HG03460 (cell line): ENCODE measurements at regions not wholly inside any gene's neighbourhood (a gene's known extent, or its start where the extent isn't known, plus 50 kb on each side); places are given as distances from the start of the nearest gene placed in this dataset.

Experiments
- ATAC-seq: cut with Tn5 transposase; IDR thresholded peaks from one replicate; pipeline ENCODE4 v1.9.1; 2021; ENCODE audit not compliant: unreplicated experiment

DNA sequence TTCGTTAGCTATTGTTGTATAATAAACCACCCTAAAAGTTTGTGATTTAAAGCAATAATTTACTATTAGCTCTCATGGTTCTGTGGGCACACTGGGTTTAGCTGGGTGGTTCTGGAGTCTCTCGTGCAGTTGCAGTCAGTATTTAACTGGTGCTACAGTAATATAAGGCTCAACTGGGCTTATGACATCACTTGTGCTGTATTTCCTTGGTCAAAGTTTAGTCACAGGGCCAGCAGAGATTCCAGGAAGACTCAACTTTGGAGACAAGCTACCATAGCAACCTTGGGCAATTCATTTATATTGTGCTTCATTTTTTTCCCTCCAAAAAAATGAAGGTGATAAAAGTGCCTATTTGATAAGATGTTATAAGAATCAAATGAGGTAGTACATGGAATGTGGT is 204.2 kb upstream of the GUCY1A2 start:
- no peak for ATAC-seq

DNA sequence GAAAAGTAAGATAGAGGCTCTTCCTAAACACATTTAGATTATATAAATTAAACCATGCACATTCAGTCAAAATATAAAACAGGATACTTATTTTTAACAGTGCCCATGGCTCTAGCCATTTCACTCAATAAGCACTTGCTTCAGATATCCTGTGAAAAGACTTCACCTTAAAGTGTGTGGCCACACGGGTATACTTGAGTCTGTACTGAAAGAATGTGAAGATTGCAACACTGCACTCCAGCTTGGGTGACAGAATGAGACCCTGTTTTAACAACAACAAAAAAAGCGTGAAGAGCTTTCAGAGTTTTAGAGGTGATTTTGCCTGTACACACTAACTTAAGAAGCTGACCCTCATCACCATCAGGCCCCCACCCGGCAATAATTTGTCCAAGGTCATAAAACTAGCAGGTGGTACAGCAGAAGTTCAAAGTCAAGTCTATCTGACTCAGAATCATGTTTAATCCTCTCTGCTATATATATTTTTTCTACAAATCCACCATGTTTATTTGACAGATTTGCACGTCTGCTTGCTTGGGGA is 203.5 kb upstream of the GUCY1A2 start:
- ATAC-seq = no peak

DNA sequence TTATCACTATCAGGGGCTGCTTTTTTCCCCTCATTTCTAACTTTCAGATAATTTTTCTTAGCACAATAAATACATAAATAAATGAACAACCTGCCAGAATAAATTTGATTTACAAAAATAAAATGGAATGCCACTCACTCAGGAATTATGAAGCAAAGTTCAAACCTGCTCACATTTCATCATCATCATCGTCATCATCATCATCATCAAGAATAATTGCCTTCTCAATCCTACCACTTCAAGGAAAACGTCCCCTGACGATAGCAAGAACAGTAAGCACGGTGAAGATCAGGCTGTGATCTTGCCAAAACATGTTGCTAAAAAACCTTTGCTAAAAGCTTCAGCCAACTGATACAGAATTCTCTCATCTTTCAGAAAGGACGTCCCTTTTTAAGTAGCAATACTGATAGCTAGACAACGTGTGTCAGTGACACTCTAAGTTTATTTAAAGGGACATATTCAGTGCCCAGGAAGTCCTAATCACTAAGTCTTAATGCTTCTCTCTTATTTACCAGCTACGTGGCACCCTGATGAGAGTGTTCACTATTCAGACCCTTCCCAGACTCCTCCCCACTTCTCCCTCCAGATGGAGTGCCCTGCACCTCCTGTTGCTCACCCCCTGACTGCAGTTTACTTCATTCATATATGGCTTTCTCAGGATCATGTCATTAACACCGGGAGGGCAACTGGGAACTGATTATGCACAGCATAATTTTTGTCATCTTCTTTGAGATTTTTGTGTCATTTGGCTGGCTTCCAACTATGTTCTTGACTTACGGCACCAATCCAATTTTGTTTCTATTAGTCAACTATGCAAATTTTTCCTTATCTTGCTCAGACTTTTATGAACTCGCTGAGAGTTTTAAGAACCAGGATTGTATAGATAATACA is 200.1 kb upstream of the GUCY1A2 start:
- ATAC-seq = no peak

DNA sequence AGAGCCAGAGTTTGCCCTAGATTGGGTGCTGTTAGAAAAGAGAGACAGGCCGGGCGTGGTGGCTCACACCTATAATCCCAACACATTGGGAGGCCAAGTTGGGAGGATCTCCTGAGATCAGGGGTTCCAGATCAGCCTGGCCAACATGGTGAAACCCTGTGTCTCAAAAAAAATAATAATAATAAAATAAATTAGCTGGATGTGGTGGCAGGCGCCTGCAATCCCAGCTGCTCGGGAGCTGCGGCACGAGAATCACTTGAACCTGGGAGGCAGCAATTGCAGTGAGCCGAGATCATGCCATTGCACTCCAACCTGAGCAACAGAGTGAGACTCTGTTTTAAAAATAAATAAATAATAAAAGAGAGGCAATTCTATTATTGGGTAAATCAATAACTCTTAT is 199.2 kb upstream of the GUCY1A2 start:
- no peak for ATAC-seq

DNA sequence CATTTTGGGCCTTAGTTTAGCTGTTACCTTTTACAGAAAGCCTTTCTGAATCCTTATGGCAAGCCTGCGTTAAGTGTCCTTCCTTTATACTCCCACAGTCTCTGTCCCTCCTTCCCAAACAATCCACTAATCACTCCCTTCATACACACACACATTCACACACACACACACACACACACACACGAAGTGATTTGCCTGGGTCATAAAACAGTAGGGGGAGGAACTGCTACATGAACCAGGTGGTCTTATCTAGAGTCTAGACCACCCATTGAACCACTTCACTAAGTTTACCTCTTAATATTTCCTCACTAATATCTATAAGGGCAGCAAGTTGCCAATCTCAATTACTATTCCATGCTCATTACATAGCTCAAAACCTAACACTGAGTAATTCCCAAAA is 196.7 kb upstream of the GUCY1A2 start:
- ATAC-seq = no peak

DNA sequence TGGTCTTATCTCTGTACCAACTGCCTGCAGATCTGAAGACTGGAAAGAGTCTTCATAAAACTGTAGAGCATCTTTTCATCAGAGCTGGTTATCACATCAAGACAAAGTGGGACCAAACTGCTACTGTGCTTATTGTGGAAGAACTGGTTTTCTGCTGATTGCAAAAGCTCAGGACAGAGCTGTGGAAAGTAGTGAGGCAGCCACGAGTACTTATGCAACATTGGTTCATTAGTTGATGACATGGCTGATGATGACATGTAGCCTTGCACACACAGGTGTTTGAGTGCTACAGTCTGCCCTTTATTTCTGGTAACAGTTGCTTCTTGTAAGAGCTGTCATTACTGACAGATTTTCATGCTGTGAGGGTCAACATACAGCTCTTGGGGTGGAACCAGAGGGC is 185.4 kb upstream of the GUCY1A2 start:
- no peak for ATAC-seq

DNA sequence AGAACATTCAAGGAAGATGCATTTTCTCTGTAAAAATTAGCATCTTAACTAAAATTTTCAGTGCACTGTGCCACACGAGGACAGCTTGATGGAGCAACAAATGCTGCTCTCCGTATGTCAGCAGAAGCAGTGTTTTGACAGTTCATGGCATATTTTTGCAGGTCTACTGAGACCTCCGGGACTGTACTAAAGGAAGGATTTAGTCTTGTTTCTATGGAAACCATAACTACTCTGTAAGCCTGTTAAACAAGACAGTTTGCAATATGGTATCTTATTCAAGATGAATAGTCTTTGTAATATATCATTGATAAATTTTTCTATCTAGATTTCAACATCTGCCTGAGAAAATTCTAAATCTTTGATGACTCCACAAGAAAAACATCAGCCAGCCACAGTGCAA is 184.0 kb upstream of the GUCY1A2 start:
- ATAC-seq = no peak

DNA sequence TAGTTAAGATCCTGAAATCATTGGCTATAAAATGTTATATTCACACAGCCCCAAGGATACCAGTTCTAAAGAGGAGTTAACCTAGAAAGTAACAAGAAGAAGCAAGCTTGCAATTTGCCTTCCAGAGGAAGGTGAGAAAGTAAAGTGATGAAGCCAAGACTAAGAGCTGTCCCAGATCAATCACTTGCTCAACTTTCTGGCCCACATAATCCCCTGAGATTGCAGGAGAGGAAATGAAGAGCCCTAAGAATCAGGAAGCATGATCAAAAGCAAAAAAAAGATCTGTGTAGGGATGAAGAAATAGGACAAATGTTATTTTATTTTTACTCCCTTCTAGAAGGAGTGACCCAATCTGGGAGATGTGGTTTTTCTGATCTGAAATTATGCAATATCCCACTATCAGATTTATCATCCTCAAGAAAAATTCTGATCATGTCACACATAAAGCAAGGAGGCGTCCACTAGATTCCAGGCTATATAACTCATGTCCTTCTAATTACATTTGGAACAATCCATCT is 180.3 kb upstream of the GUCY1A2 start:
- ATAC-seq = no peak

DNA sequence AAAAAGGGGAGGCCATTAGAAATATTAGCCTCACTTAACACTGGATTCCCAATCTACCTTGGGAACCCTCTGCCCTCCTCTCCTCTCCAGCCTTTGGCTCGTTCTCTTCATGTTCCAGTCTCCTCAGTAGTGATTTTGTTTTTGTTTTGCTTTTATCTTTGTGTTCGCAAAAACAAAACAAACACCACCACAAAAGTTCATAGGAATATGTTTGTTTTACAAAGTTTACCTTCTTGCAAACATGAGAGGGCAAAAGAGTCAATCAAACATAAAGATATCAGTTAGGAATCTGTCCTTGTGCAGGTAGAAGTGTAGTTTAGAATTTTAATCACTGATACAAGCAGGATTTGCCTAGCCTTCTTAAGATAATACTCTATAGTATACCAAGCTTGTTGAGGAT is 179.7 kb upstream of the GUCY1A2 start:
- no peak for ATAC-seq

DNA sequence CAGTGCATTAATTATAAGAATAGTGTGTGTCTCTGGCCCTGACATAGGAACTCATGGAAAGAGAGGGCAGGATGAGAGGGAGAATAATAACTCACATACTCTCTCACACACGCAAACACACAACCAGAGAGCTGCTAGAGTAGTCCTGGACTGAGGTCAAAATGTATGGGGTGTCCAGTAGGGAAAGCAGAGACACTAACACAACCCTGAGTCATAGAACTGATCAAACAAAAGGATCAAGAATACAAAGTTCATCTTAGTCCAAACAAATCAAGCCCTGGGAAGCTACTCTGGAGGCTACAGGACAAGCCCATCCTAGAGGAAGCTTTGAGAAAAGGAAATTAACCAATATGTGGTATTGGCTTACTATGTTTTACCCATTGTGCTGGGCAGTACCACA is 178.5 kb upstream of the GUCY1A2 start:
- ATAC-seq = no peak

DNA sequence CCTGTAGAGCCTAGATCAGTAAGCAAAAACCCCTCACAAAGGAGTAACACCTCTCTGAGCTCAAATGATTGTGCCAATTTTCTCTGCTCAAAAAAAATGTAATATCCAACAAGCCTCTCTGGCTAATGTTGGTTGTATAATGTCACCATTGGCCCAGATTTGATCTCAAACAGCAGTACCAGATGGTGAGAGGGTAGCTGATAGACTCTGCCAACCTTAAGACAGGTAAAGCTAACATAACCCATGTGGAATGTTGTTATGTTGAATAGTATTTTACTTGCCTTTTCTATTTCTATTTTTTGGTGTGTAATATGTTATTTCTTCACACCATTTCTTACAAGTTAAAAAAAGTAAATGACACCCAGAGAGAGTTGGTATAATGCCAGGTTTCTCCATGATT is 166.7 kb upstream of the GUCY1A2 start:
- no peak for ATAC-seq

DNA sequence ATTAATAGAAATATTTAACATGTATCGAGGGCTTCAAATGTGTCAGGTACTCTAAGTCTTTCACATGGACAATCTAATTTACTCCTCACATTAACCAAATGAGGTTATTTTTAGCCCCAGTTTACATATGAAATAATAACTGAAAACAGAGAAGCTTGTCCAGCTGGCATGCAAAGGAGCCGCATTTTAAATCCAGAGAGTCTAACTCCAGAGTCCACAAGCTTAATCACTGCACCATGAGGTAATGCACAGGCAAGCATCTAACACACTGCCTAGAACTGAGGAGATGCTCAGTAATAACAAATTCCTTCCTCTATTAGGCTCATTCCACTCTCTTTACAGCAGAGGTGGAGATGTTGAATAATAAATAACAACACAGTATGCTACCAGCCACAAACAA is 165.7 kb upstream of the GUCY1A2 start:
- ATAC-seq = no peak

DNA sequence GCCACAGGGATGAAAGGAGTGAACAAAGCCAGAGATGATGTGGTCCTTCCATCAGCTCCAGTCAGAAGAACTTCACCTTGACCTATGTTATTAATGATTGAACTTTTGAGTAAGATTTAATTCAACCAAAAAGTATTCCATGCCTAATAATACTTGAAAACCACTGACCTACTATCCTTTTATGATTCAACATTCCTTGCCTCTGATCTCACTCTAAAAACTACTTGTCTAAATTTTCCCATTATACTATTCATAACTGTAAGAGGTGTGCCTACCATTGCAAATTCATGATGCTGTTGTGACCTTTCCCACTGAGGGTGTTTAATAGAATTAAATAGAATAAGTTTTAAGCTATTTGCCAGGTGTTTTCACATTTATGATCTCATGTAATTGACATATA is 164.7 kb upstream of the GUCY1A2 start:
- no peak for ATAC-seq

DNA sequence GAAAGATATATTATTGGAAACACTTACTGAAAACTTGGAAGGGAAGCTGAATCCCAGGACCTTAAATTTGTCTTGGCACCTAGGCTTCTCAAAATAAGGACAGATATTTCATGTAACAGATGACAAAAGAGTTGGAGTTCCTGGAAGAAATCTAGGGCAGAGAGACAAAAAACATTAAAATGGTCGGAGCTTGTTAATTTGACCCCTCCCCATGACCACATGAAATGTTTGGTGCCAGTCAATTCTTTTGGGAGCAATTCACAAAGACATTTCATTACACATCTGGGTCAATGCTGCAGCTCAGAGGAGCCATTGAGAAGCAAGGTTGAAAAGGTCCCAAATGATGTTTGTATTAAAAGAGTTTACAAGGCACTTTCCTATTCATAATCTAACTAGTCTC is 162.0 kb upstream of the GUCY1A2 start:
- ATAC-seq = no peak

DNA sequence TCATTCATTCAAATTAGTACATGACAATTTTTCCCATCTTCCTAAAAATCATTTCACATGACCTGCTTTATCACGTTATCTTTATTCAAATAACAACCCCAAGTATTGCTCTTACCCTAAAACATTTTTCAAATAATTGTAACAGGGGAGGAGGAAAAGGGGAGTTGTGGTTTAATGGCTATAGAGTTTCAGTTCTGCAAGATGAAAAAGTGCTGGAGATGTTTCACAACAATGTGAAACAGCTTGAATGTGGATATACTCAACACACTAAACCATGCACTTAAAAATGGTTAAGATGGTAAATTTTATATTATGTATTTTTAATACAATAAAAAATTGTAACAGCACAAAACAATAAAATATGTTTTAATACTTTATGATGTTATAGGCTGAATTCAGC is 161.6 kb upstream of the GUCY1A2 start:
- ATAC-seq = no peak

DNA sequence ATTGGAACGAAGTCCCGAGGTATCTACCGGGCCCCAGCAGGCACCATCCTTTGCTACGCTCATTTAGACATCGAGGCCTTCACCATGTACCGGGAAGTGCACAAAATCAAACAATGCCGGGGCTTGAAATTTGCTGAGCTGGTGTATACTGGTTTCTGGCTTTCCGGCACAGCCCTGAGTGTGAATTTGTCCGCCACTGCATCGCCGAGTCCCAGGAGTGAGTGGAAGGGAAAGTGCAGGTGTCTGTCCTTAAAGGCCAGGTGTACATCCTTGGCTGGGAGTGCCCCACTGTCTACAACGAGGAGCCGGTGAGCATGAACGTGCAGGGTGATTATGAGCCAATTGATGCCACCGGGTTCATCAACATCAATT is 158.8 kb upstream of the GUCY1A2 start:
- no peak for ATAC-seq

DNA sequence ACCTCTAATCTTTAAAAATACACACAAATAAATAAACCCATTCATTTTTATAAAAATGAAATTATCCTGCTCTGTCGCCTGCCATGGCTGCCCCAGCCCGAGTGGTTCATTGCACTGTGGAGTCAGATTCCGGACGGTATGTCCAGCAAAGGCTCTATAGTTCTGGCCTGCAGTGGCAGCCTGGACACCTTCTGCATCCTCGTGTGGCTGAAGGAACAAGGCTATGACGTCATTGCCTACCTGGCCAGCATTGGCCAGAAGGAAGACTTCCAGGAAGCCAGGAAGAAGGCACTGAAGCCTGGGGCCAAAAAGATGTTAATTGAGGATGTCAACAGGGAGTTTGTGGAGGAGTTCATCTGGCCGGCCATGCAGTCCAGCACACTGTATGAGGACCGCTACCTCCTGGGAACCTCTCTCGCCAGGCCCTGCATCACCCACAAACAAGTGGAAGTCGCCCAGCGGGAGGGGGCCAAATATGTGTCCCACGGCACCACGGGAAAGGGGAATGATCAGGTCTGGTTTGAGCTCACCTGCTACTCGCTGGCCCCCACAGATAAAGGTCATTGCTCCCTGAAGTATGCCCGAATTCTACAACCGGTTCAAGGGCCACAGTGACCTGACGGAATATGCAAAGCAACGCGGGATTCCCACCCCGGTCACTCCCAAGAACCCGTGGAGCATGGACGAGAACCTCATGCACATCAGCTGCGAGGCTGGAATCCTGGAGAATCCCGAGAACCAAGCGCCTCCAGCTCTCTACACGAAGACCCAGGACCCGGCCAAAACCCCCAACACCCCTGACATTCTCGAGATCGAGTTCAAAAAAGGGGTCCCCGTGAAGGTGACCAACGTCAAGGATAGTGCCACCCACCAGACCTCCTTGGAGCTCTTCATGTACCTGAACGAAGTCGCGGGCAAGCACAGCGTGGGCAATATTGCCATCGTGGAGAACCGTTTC is 158.2 kb upstream of the GUCY1A2 start:
- ATAC-seq = no peak

DNA sequence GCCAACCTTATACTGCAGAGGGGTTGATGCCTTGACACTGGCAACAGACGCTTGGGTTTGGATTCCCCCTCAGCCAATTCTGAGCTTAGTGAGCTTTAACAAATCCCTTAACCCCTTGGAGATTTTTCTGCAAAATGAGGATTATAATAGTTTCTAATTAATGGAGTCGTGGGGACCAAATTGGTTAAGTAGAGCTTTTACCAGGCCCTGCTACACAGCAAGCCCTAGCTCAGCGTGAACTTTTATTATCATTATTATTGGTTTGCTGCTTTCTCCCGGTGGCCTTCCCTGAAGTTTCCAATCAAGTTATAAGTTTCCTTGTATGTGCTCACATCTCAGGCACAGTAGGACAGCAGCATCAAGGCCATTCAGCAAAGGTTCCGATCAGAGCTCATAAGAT is 156.6 kb upstream of the GUCY1A2 start:
- ATAC-seq = no peak

DNA sequence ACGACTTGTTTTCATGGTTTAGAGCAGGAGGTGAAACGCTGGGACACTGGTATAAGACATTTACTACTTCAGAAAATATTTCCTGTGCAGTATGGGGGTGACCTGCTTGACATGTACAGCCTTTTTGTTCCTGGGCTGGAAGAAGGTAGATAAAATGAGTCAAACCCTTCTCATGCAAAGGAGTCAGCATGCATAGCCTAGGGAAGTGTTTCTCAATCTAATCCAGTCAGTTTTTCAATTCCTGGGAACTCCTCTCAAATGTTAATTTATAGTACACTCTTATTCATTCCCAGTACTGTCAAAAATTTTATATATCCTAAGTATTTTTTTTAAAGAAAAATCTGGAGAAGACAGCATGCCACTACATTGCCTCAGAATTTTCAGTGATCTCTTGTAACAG is 154.7 kb upstream of the GUCY1A2 start:
- ATAC-seq = no peak

DNA sequence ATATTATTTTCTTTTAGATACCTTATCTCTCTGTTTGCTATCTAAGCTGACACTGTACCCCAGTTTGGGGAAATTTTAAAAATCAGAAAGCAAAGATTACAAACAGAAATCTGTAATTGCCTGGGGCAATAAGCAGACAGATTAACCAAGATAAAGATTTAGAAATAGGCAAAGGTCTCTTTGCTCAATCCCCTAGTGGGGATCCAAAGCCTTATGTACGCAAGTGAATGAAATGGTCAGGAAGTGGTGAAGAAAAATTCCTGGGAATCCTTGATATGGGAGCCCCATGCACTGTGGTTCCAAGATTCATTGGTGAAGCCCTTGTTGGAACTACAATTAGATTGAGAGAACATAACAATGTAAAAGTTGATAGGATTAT is 139.5 kb upstream of the GUCY1A2 start:
- no peak for ATAC-seq

DNA sequence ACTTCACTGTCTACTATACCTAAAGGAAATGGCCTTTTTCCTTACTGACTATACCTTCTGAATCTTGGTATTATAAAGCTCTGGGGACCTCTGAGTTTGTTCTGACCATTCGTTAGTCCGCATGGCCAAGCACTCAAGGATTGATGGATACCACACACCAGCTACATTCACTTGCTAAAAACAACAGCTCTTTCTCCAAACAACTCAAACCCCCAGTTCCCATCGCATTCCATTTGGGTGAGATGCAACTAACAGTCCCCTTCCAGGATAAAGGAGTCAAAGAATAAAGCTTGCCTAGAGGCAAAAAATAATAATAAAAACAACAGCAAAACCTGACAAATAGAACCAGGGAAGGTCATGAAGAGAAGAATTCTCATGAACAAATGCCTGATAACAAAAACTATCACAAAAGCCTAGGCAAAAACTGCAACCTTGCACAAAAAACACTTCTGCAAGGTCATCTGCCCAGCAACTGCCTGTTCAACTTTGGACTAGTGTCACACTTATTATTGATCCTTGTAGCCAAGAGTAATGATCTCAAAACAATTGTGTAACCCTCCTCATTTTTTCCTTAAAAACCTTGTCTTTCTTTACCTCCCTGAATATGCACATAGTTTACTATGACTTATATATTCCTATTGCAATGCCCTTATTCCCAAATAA is 139.0 kb upstream of the GUCY1A2 start:
- ATAC-seq = no peak
